Common myeloid progenitor, CD34-positive (primary cell): ENCODE measurements at regions not wholly inside any gene's neighbourhood (a gene's known extent, or its start where the extent isn't known, plus 50 kb on each side); places are given as distances from the start of the nearest gene placed in this dataset.

ENCODE experiments used
- CTCF ChIA-PET: fragments of 350-600 bp; sonication (Branson Sonifier 250); formaldehyde crosslinking; loops from one replicate; lab custom pipeline; 2021; ENCODE audit warnings: antibody characterized with exemption; lab: Charles Lee
- POLR2A ChIA-PET: fragments of 350-600 bp; sonication (Branson Sonifier 250); formaldehyde crosslinking; loops from one replicate; lab custom pipeline; 2021; ENCODE audit warnings: antibody characterized with exemption; lab: Charles Lee
- DNase-seq, 3 donors: peaks; one replicate each; pipeline versions ENCODE4 v3.0.0 to v3.0.0-alpha.2; 2013
- H3K27ac ChIP-seq, 2 experiments: 1 replicate in 1 of 2; 2 replicates in 1 of 2; pipeline ENCODE4 v1.7.0; 2013; ENCODE audit warnings: inconsistent platforms in 2 of 2, low read length in 2 of 2, mild to moderate bottlenecking in 2 of 2, low read depth in 1 of 2, moderate library complexity in 1 of 2; ENCODE audit not compliant: severe bottlenecking in 2 of 2, insufficient read depth in 1 of 2, poor library complexity in 1 of 2
- H3K27me3 ChIP-seq, 5 experiments: replicated peaks in 2 of 5; 1 replicate in 3 of 5; 2 replicates in 2 of 5; pipeline versions ENCODE4 v1.6.1 to v1.7.0; 2013; ENCODE audit warnings: low read length in 4 of 5, mild to moderate bottlenecking in 2 of 5, moderate library complexity in 2 of 5, inconsistent platforms in 1 of 5; ENCODE audit not compliant: insufficient read depth in 5 of 5, control insufficient read depth in 4 of 5
- H3K36me3 ChIP-seq, 4 experiments: 1 replicate in 2 of 4; 2 replicates in 2 of 4; pipeline versions ENCODE4 v1.6.1 to v1.7.0; 2013; ENCODE audit warnings: low read length in 3 of 4, control low read depth in 1 of 4, mild to moderate bottlenecking in 1 of 4; ENCODE audit not compliant: control insufficient read depth in 4 of 4, insufficient read depth in 4 of 4
- H3K4me1 ChIP-seq, 4 experiments: 1 replicate in 3 of 4; 2 replicates in 1 of 4; pipeline versions ENCODE4 v1.6.1 to v1.7.1; 2013; ENCODE audit warnings: low read length in 3 of 4, mild to moderate bottlenecking in 3 of 4, control low read depth in 1 of 4, inconsistent platforms in 1 of 4, moderate library complexity in 1 of 4; ENCODE audit not compliant: control insufficient read depth in 4 of 4, insufficient read depth in 4 of 4; ENCODE audit errors: control extremely low read depth in 1 of 4
- H3K4me3 ChIP-seq, 7 experiments: 1 replicate in 4 of 7; 2 replicates in 3 of 7; pipeline versions ENCODE4 v1.5.1 to v1.7.0; 2013; ENCODE audit warnings: mild to moderate bottlenecking in 7 of 7, low read length in 6 of 7, moderate library complexity in 6 of 7, inconsistent platforms in 2 of 7, low read depth in 2 of 7, control low read depth in 1 of 7; ENCODE audit not compliant: insufficient read depth in 4 of 7, control insufficient read depth in 1 of 7; ENCODE audit errors: extremely low read depth in 1 of 7
- H3K9me3 ChIP-seq, 5 experiments: 1 replicate in 4 of 5; 2 replicates in 1 of 5; pipeline versions ENCODE4 v1.6.1 to v1.7.1; 2013; ENCODE audit warnings: low read length in 4 of 5, mild to moderate bottlenecking in 2 of 5, inconsistent platforms in 1 of 5, low read depth in 1 of 5, moderate library complexity in 1 of 5; ENCODE audit not compliant: control insufficient read depth in 4 of 5, insufficient read depth in 2 of 5; ENCODE audit errors: control extremely low read depth in 1 of 5
- WGBS: methylation state at CpG from one replicate; pipeline ENCODE4 v1.1.5; 2013; ENCODE audit not compliant: insufficient coverage; 5-methylcytosine and 5-hydroxymethylcytosine counted together

DNA sequence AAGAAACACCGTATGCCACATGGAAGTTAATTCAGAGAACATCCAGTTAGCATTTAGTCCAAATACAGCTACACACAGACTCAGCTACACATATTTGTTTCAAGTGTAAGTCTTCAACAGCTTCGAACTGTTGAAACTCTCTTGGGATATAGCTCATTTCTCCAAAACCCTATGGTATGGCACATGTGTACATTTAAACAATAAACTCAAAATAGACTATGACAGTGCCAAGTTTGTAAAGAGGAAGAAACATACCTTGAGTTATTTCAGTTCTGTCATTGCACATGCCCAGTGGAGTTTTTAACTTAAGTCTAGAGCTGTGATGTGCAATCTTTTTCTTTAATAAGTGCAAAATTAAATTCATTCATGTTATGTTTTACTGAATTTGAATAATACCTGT is 155.1 kb upstream of the RAI14 start:
- WGBS = 100% methylated on average over 2 of the region's 2 CpGs
- POLR2A ChIA-PET = no interaction called here

GRCh38 chr5:34501840-34502239 is 154.3 kb upstream of the RAI14 start:
- ChIA-PET CTCF (interaction anchor here (0.6 to 0.8 kb wide), 2 partner anchors 17 to 159 kb away, joined by 3 read pairs; no protein-coding TSS in a partner anchor), POLR2A (no interaction called here)
- no peak for DNase-seq
- Histone ChIP-seq H3K27me3 (no peaks in the 10 kb centered on the region), H3K4me3 (no peak overlapping the region), H3K4me1 (peaks cover 0 to 9% (median 3%) of the 10 kb centered on the region in 4 experiments), H3K36me3 (no peaks in the 10 kb centered on the region), H3K9me3 (peaks cover 0 to 2% (median 1%) of the 10 kb centered on the region in 5 experiments), H3K27ac (no peak overlapping the region)
- 92% methylated on average over 2 of the region's 3 CpGs for WGBS

More for the DNA sequence above, 155.1 kb upstream of the RAI14 start:
- Histone ChIP-seq H3K4me1 (peaks cover 0 to 11% (median 4%) of the 10 kb centered on the region in 4 experiments), H3K4me3 (no peak overlapping the region), H3K27me3 (no peaks in the 10 kb centered on the region), H3K36me3 (no peaks in the 10 kb centered on the region), H3K27ac (no peak overlapping the region), H3K9me3 (peaks cover 0 to 2% (median 1%) of the 10 kb centered on the region in 5 experiments)
- DNase-seq = no peak
- CTCF ChIA-PET = interaction anchor here (1.2 kb wide), 1 partner anchor 15 kb away, joined by 4 read pairs; no protein-coding TSS in a partner anchor

GRCh38 chr5:34502581-34502980 is 153.5 kb upstream of the RAI14 start:
- peaks cover 0 to 4% (median 2%) of the 10 kb centered on the region in 4 experiments for H3K4me1 ChIP-seq
- POLR2A ChIA-PET = no interaction called here
- H3K27ac ChIP-seq = no peak overlapping the region
- DNase-seq = no peak
- no peaks in the 10 kb centered on the region for H3K36me3 ChIP-seq
- CTCF ChIA-PET = interaction anchor here (0.6 to 0.8 kb wide), 2 partner anchors 17 to 159 kb away, joined by 3 read pairs; no protein-coding TSS in a partner anchor
- peaks cover 0 to 2% (median 1%) of the 10 kb centered on the region in 5 experiments for H3K9me3 ChIP-seq
- WGBS = 94% methylated on average over 4 of the region's 7 CpGs
- no peaks in the 10 kb centered on the region for H3K27me3 ChIP-seq
- no peak overlapping the region for H3K4me3 ChIP-seq

- WGBS = 100% methylated on average over 5 of the region's 7 CpGs
- Histone ChIP-seq H3K27ac (no peak overlapping the region), H3K9me3 (peaks cover 0 to 2% (median 1%) of the 10 kb centered on the region in 5 experiments), H3K27me3 (no peaks in the 10 kb centered on the region), H3K36me3 (no peaks in the 10 kb centered on the region), H3K4me1 (peaks cover 0 to 4% (median 2%) of the 10 kb centered on the region in 4 experiments), H3K4me3 (no peak overlapping the region)
- no peak for DNase-seq
- POLR2A ChIA-PET = no interaction called here
- CTCF ChIA-PET = interaction anchor here (1.1 to 1.5 kb wide), 2 partner anchors 10 to 18 kb away, joined by 3 to 6 read pairs; no protein-coding TSS in a partner anchor
Observed at GRCh38 chr5:34503379-34504253, 152.5 kb upstream of the RAI14 start.

GRCh38 chr5:34504967-34505366 is 151.2 kb upstream of the RAI14 start:
- H3K36me3 ChIP-seq = no peaks in the 10 kb centered on the region
- no peak for DNase-seq
- no peak overlapping the region for H3K4me3 ChIP-seq
- H3K4me1 ChIP-seq = no peaks in the 10 kb centered on the region
- peaks cover 0 to 2% (median 1%) of the 10 kb centered on the region in 5 experiments for H3K9me3 ChIP-seq
- no peaks in the 10 kb centered on the region for H3K27me3 ChIP-seq
- ChIA-PET POLR2A (no interaction called here), CTCF (no interaction called here)
- H3K27ac ChIP-seq = no peak overlapping the region

GRCh38 chr5:34505731-34506130 is 150.4 kb upstream of the RAI14 start:
- H3K9me3 ChIP-seq = peaks cover 0 to 2% (median 1%) of the 10 kb centered on the region in 5 experiments
- ChIA-PET POLR2A (no interaction called here), CTCF (interaction anchor here (0.9 kb wide), 1 partner anchor 11 kb away, joined by 3 read pairs; no protein-coding TSS in a partner anchor)
- no peaks in the 10 kb centered on the region for H3K27me3 ChIP-seq
- no peak overlapping the region for H3K27ac ChIP-seq
- H3K4me3 ChIP-seq = no peak overlapping the region
- no peaks in the 10 kb centered on the region for H3K36me3 ChIP-seq
- WGBS = no CpG with 5 or more reads among the region's 2 CpGs
- no peaks in the 10 kb centered on the region for H3K4me1 ChIP-seq
- DNase-seq = no peak

DNA sequence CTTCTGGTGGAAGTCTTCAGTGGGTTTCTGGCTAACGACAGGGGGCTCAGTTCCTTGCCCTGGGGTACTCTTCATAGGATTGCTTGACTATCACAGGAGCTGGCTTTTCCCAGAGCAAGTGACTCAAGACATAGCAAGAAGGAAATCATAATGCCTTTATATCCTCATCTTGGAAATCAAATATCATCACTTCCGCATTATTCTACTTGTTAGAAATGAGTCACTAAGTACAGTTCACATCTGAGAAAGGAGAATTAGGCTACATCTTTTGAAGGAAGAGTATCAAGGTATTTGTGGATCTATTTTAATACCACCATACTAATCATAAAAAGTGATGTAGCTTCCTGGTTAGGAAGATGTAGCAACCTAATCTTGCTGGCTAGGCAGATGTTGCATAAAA is 148.2 kb upstream of the RAI14 start:
- Histone ChIP-seq H3K36me3 (no peaks in the 10 kb centered on the region), H3K4me3 (no peak overlapping the region), H3K27ac (no peak overlapping the region), H3K4me1 (no peaks in the 10 kb centered on the region), H3K27me3 (no peaks in the 10 kb centered on the region), H3K9me3 (peaks cover 0 to 2% (median 1%) of the 10 kb centered on the region in 5 experiments)
- WGBS = 50% methylated on average over 1 of the region's 2 CpGs
- ChIA-PET CTCF (interaction anchor here (0.8 to 1.9 kb wide), 2 partner anchors 9 to 15 kb away, joined by 3 to 5 read pairs; no protein-coding TSS in a partner anchor), POLR2A (no interaction called here)
- no peak for DNase-seq
